SU-DHL-6 (cell line): ENCODE measurements at regions not wholly inside any gene's neighbourhood (a gene's known extent, or its start where the extent isn't known, plus 50 kb on each side); places are given as distances from the start of the nearest gene placed in this dataset.

ENCODE experiments used
- CTCF ChIP-seq: fragments of 200-600 bp; sonication (generic); IDR thresholded peaks from one replicate; pipeline ENCODE4 v1.5.1; 2017; ENCODE audit warnings: antibody characterized with exemption, mild to moderate bottlenecking, low read length, moderate library complexity; ENCODE audit not compliant: insufficient read depth, poor library complexity, severe bottlenecking
- EZH2phosphoT487 ChIP-seq: fragments of 200-600 bp; sonication (generic), shearing (Covaris generic); conservative IDR thresholded peaks from 2 replicates; pipeline ENCODE4 v1.6.1; 2018; ENCODE audit warnings: mild to moderate bottlenecking, antibody characterized with exemption, low read length, moderate library complexity, mixed read lengths

GRCh38 chr7:94067047-94067446, 62.9 kb upstream of the BET1 start:
- TF ChIP-seq CTCF (no peak), EZH2phosphoT487 (no peak)
